Pons (tissue), 1 donor: ENCODE measurements at regions not wholly inside any gene's neighbourhood (a gene's known extent, or its start where the extent isn't known, plus 50 kb on each side); places are given as distances from the start of the nearest gene placed in this dataset.
"Not testable (repeated sequence)": the region's sequence is repeated elsewhere in the genome, so short reads cannot be mapped to it uniquely, and the experiment has no call there.

Source experiments
- DNase-seq: peaks from one replicate; pipeline ENCODE4 v3.0.0-alpha.2; 2016; ENCODE audit warnings: low spot score

GRCh38 chrX:65331371-65331770, 203.2 kb downstream of the LAS1L start:
- DNase-seq, result no peak

- DNase-seq, result no peak
Measured at GRCh38 chrX:65300104-65300809, 234.3 kb downstream of the LAS1L start.

GRCh38 chrX:65282905-65283304, 251.7 kb downstream of the LAS1L start:
- DNase-seq, result not testable (repeated sequence)

GRCh38 chrX:65273152-65273551, 261.4 kb downstream of the LAS1L start:
- DNase-seq, result no peak

GRCh38 chrX:65266482-65266881, 268.1 kb downstream of the LAS1L start:
- DNase-seq, result no peak

- DNase-seq, result no peak
Measured at GRCh38 chrX:65253817-65254216, 277.6 kb upstream of the ZC4H2 start.

- no peak for DNase-seq
Measured at GRCh38 chrX:65241059-65241721, 264.9 kb upstream of the ZC4H2 start.

GRCh38 chrX:65203545-65203944, 227.3 kb upstream of the ZC4H2 start:
- DNase-seq, result no peak

GRCh38 chrX:65196758-65197360, 220.6 kb upstream of the ZC4H2 start:
- no peak for DNase-seq

- no peak for DNase-seq
Measured at GRCh38 chrX:65195621-65196020, 219.4 kb upstream of the ZC4H2 start.

GRCh38 chrX:65194547-65194946, 218.3 kb upstream of the ZC4H2 start:
- no peak for DNase-seq

GRCh38 chrX:65163325-65163724, 187.1 kb upstream of the ZC4H2 start:
- not testable (repeated sequence) for DNase-seq

GRCh38 chrX:65148232-65148631, 172.0 kb upstream of the ZC4H2 start:
- DNase-seq, result no peak

- no peak for DNase-seq
Measured at GRCh38 chrX:65136424-65136823, 160.2 kb upstream of the ZC4H2 start.

- no peak for DNase-seq
Measured at GRCh38 chrX:65127842-65128241, 151.6 kb upstream of the ZC4H2 start.

GRCh38 chrX:65098851-65099250, 122.6 kb upstream of the ZC4H2 start:
- DNase-seq, result no peak

GRCh38 chrX:65093658-65094057, 117.4 kb upstream of the ZC4H2 start:
- DNase-seq, result no peak

- DNase-seq, result no peak
Measured at GRCh38 chrX:65073233-65073632, 97.0 kb upstream of the ZC4H2 start.

GRCh38 chrX:65072590-65072989, 96.3 kb upstream of the ZC4H2 start:
- DNase-seq, result no peak

GRCh38 chrX:65058626-65059025, 82.4 kb upstream of the ZC4H2 start:
- DNase-seq, result not testable (repeated sequence)

GRCh38 chrX:65045001-65045400, 68.8 kb upstream of the ZC4H2 start:
- DNase-seq, result no peak

- no peak for DNase-seq
Measured at GRCh38 chrX:65035446-65035770, 59.2 kb upstream of the ZC4H2 start.

GRCh38 chrX:65034668-65035445, 58.6 kb upstream of the ZC4H2 start, which contains the start of gene ZC3H12B:
TSS of gene ZC3H12B (plus strand) at chrX:65034826.
- peak; percentile 69 for DNase-seq
